Kidney capillary endothelial cell (primary cell): ENCODE measurements at regions not wholly inside any gene's neighbourhood (a gene's known extent, or its start where the extent isn't known, plus 50 kb on each side); places are given as distances from the start of the nearest gene placed in this dataset.
A peak's percentile ranks its signal among the peaks of the same experiment; 100 is the strongest.

Experiments
- DNase-seq: peaks from one replicate; pipeline ENCODE4 v3.0.0-alpha.2; 2018; ENCODE audit warnings: low spot score

GRCh38 chr16:65667011-65667578, 545.2 kb upstream of the CDH11 start:
- no peak for DNase-seq

- DNase-seq, result no peak
Observed at GRCh38 chr16:65666132-65666941, 544.5 kb upstream of the CDH11 start.

GRCh38 chr16:65665586-65665985, 543.7 kb upstream of the CDH11 start:
- DNase-seq, result no peak

GRCh38 chr16:65663774-65664173, 541.9 kb upstream of the CDH11 start:
- DNase-seq, result no peak

GRCh38 chr16:65662256-65662655, 540.4 kb upstream of the CDH11 start:
- no peak for DNase-seq

- DNase-seq, result no peak
Observed at GRCh38 chr16:65661558-65661957, 539.7 kb upstream of the CDH11 start.

- DNase-seq, result no peak
Observed at GRCh38 chr16:65660390-65660789, 538.5 kb upstream of the CDH11 start.

GRCh38 chr16:65659758-65660157, 537.9 kb upstream of the CDH11 start:
- DNase-seq, result no peak

- no peak for DNase-seq
Observed at GRCh38 chr16:65658787-65659220, 536.9 kb upstream of the CDH11 start.

GRCh38 chr16:65658349-65658748, 536.5 kb upstream of the CDH11 start:
- peak; percentile 83 for DNase-seq

GRCh38 chr16:65657556-65657955, 535.7 kb upstream of the CDH11 start:
- DNase-seq, result peak; percentile 23

- DNase-seq, result peak; percentile 49
Observed at GRCh38 chr16:65657071-65657494, 535.2 kb upstream of the CDH11 start.

- DNase-seq, result no peak
Observed at GRCh38 chr16:65655802-65656201, 533.9 kb upstream of the CDH11 start.

GRCh38 chr16:65648101-65648500, 526.2 kb upstream of the CDH11 start:
- DNase-seq, result no peak

- DNase-seq, result no peak
Observed at GRCh38 chr16:65644821-65645220, 523.0 kb upstream of the CDH11 start.

GRCh38 chr16:65641762-65642289, 520.0 kb upstream of the CDH11 start:
- no peak for DNase-seq

- DNase-seq, result no peak
Observed at GRCh38 chr16:65641049-65641761, 519.3 kb upstream of the CDH11 start.

GRCh38 chr16:65634833-65635232, 513.0 kb upstream of the CDH11 start:
- no peak for DNase-seq

GRCh38 chr16:65634291-65634690, 512.4 kb upstream of the CDH11 start:
- DNase-seq, result no peak

- DNase-seq, result no peak
Observed at GRCh38 chr16:65624666-65625065, 502.8 kb upstream of the CDH11 start.

- no peak for DNase-seq
Observed at GRCh38 chr16:65624229-65624628, 502.4 kb upstream of the CDH11 start.

- no peak for DNase-seq
Observed at GRCh38 chr16:65622871-65623270, 501.0 kb upstream of the CDH11 start.

GRCh38 chr16:65622151-65622550, 500.3 kb upstream of the CDH11 start:
- no peak for DNase-seq
